H1 (cell line): ENCODE measurements at regions not wholly inside any gene's neighbourhood (a gene's known extent, or its start where the extent isn't known, plus 50 kb on each side); places are given as distances from the start of the nearest gene placed in this dataset.

Source experiments
- CTCF ChIA-PET: fragments of 300-600 bp; sonication (Branson Sonifier 250); formaldehyde crosslinking; loops from one replicate; lab custom pipeline; 2021; ENCODE audit not compliant: partially characterized antibody; lab: Charles Lee
- POLR2A ChIA-PET: fragments of 300-600 bp; sonication (Branson Sonifier 250); formaldehyde crosslinking; loops from one replicate; lab custom pipeline; 2021; ENCODE audit warnings: inconsistent platforms; ENCODE audit not compliant: partially characterized antibody; lab: Charles Lee
- DNase-seq, 2 experiments: peaks; one replicate each; pipeline versions ENCODE4 v3.0.0 to v3.0.0-alpha.2; 2010 to 2022; ENCODE audit warnings: low spot score in 2 of 2, low read depth in 1 of 2, mixed read lengths in 1 of 2
- FAIRE-seq: peaks from 2 replicates; lab custom pipeline; 2011; peaks lifted over from hg19 to GRCh38; lab: Jason Lieb, UNC
- H2AFZ ChIP-seq: 2 replicates; pipeline ENCODE4 v1.8.1; 2012; ENCODE audit warnings: low read length, inconsistent platforms
- H2AK5ac ChIP-seq: 2 replicates; pipeline ENCODE4 v1.6.1; 2013; ENCODE audit warnings: low read depth, low read length
- H2BK120ac ChIP-seq: replicated peaks from 2 replicates; pipeline ENCODE3; 2013; ENCODE audit warnings: low read depth, low read length, inconsistent platforms
- H2BK12ac ChIP-seq: 2 replicates; pipeline ENCODE4 v1.6.1; 2013; ENCODE audit warnings: low read depth, low read length
- H2BK15ac ChIP-seq: 2 replicates; pipeline ENCODE4 v1.6.1; 2013; ENCODE audit warnings: low read length
- H2BK20ac ChIP-seq: 2 replicates; pipeline ENCODE4 v1.6.1; 2013; ENCODE audit warnings: low read length
- H2BK5ac ChIP-seq: 2 replicates; pipeline ENCODE4 v1.6.1; 2013; ENCODE audit warnings: low read depth, low read length
- H3K14ac ChIP-seq: 2 replicates; pipeline ENCODE4 v1.6.1; 2013; ENCODE audit warnings: inconsistent platforms; ENCODE audit not compliant: insufficient read length
- H3K18ac ChIP-seq: 2 replicates; pipeline ENCODE4 v1.6.1; 2013; ENCODE audit warnings: low read length; ENCODE audit errors: extremely low read depth
- H3K23ac ChIP-seq: 2 replicates; pipeline ENCODE4 v1.6.1; 2013; ENCODE audit warnings: inconsistent platforms; ENCODE audit not compliant: insufficient read length
- H3K23me2 ChIP-seq: 2 replicates; pipeline ENCODE4 v1.6.1; 2013; ENCODE audit warnings: low read depth, low read length
- H3K27ac ChIP-seq: 2 replicates; pipeline ENCODE4 v1.6.1; 2011; ENCODE audit warnings: low read depth, low read length, inconsistent platforms
- H3K27me3 ChIP-seq, 4 experiments: replicated peaks in 1 of 4; 1 replicate in 1 of 4; 2 replicates in 3 of 4; pipeline versions ENCODE4 v1.6.1 to v1.8.1; 2011 to 2013; ENCODE audit warnings: low read length in 3 of 4, mild to moderate bottlenecking in 3 of 4, inconsistent platforms in 2 of 4, mixed read lengths in 2 of 4, moderate library complexity in 1 of 4; ENCODE audit not compliant: control insufficient read depth in 3 of 4, insufficient read depth in 3 of 4; ENCODE audit errors: extremely low read depth in 1 of 4
- H3K36me3 ChIP-seq, 4 experiments: 2 replicates each; pipeline versions ENCODE4 v1.6.1 to v1.8.1; 2011 to 2013; ENCODE audit warnings: mild to moderate bottlenecking in 4 of 4, low read length in 3 of 4, moderate library complexity in 2 of 4, control low read depth in 1 of 4, inconsistent platforms in 1 of 4; ENCODE audit not compliant: insufficient read depth in 4 of 4, control insufficient read depth in 2 of 4
- H3K4ac ChIP-seq: replicated peaks from 2 replicates; pipeline ENCODE3; 2013; ENCODE audit warnings: low read length, low read depth, mixed read lengths, inconsistent platforms; ENCODE audit not compliant: insufficient read length
- H3K4me1 ChIP-seq, 4 experiments: replicated peaks in 1 of 4; 1 replicate in 1 of 4; 2 replicates in 3 of 4; pipeline versions ENCODE4 v1.6.1 to v1.8.1; 2011 to 2013; ENCODE audit warnings: low read length in 3 of 4, inconsistent platforms in 2 of 4, mixed read lengths in 1 of 4; ENCODE audit not compliant: insufficient read depth in 4 of 4, control insufficient read depth in 3 of 4
- H3K4me2 ChIP-seq, 2 experiments: 2 replicates each; pipeline versions ENCODE4 v1.6.1 to v1.8.1; 2011 to 2013; ENCODE audit warnings: low read depth in 2 of 2, low read length in 2 of 2, control low read depth in 1 of 2, inconsistent platforms in 1 of 2, mild to moderate bottlenecking in 1 of 2; ENCODE audit not compliant: insufficient read depth in 1 of 2
- H3K4me3 ChIP-seq, 4 experiments: fragments of 200-600, 300-600 bp in 1 of 4; sonication (generic), shearing (Covaris generic), sonication (Bioruptor Twin) in 1 of 4; 2 replicates each; pipeline versions ENCODE4 v1.5.1 to v1.8.1; 2011 to 2016; ENCODE audit warnings: low read length in 4 of 4, low read depth in 3 of 4, control low read depth in 2 of 4, inconsistent platforms in 2 of 4, mild to moderate bottlenecking in 2 of 4, mixed read lengths in 1 of 4, moderate library complexity in 1 of 4; ENCODE audit not compliant: insufficient read depth in 2 of 4; ENCODE audit errors: extremely low read depth in 1 of 4
- H3K56ac ChIP-seq: replicated peaks from 2 replicates; pipeline ENCODE3; 2013; ENCODE audit warnings: low read depth, mild to moderate bottlenecking, mixed read lengths, low read length, inconsistent platforms; ENCODE audit not compliant: insufficient read length
- H3K79me1 ChIP-seq: 2 replicates; pipeline ENCODE4 v1.6.1; 2013; ENCODE audit warnings: low read depth, low read length, control low read depth
- H3K79me2 ChIP-seq, 2 experiments: 2 replicates each; pipeline versions ENCODE4 v1.6.1 to v1.8.1; 2012 to 2013; ENCODE audit warnings: low read length in 2 of 2, mild to moderate bottlenecking in 2 of 2, inconsistent platforms in 1 of 2; ENCODE audit not compliant: insufficient read depth in 2 of 2, control insufficient read depth in 1 of 2
- H3K9ac ChIP-seq, 4 experiments: replicated peaks in 1 of 4; 1 replicate in 1 of 4; 2 replicates in 3 of 4; pipeline versions ENCODE4 v1.6.1 to v1.8.1; 2011 to 2013; ENCODE audit warnings: low read depth in 3 of 4, low read length in 3 of 4, control low read depth in 2 of 4, mild to moderate bottlenecking in 2 of 4, moderate library complexity in 2 of 4, inconsistent platforms in 1 of 4; ENCODE audit errors: extremely low read depth in 1 of 4
- H3K9me3 ChIP-seq, 2 experiments: 2 replicates each; pipeline versions ENCODE4 v1.6.1 to v1.8.1; 2012 to 2013; ENCODE audit warnings: mild to moderate bottlenecking in 2 of 2, moderate library complexity in 2 of 2, control low read depth in 1 of 2, inconsistent platforms in 1 of 2, low read depth in 1 of 2, low read length in 1 of 2, mixed read lengths in 1 of 2; ENCODE audit not compliant: insufficient read depth in 2 of 2
- H4K20me1 ChIP-seq, 2 experiments: replicated peaks in 1 of 2; 2 replicates each; pipeline versions ENCODE3 to v1.8.1; 2011 to 2013; ENCODE audit warnings: inconsistent platforms in 2 of 2, low read length in 2 of 2, mild to moderate bottlenecking in 1 of 2; ENCODE audit not compliant: insufficient read depth in 2 of 2, control insufficient read depth in 1 of 2
- H4K5ac ChIP-seq: 2 replicates; pipeline ENCODE4 v1.6.1; 2013; ENCODE audit warnings: low read length, low read depth, mixed read lengths, inconsistent platforms; ENCODE audit not compliant: insufficient read length
- H4K8ac ChIP-seq: 2 replicates; pipeline ENCODE4 v1.8.0; 2013; ENCODE audit warnings: mild to moderate bottlenecking, moderate library complexity, low read length, inconsistent platforms; ENCODE audit not compliant: insufficient read depth; ENCODE audit errors: extremely low read depth
- H4K91ac ChIP-seq: replicated peaks from 2 replicates; pipeline ENCODE3; 2013; ENCODE audit warnings: low read length, mixed read lengths, inconsistent platforms; ENCODE audit not compliant: insufficient read length
- CHD2 ChIP-seq: IDR thresholded peaks from 2 replicates; pipeline ENCODE4 v1.6.1; 2012; ENCODE audit warnings: low read length, improper control_type of control experiment
- TEAD4 ChIP-seq: IDR thresholded peaks from 2 replicates; pipeline ENCODE4 v1.6.1; 2012; ENCODE audit warnings: low read depth, low read length, inconsistent platforms, mixed read lengths
- YY1 ChIP-seq: IDR thresholded peaks from 2 replicates; pipeline ENCODE4 v1.6.1; 2011; ENCODE audit warnings: low read depth, mild to moderate bottlenecking, low read length
- WGBS, 2 experiments: shearing (Covaris generic) in 1 of 2; methylation state at CpG; one replicate each; pipeline versions ENCODE4 v1.1.6 to v1.1.7; 2013 to 2015; ENCODE audit warnings: low lambda C conversion rate in 2 of 2, mixed read lengths in 2 of 2, inconsistent platforms in 1 of 2, low coverage in 1 of 2, missing lambda C conversion rate in 1 of 2; ENCODE audit not compliant: insufficient replicate concordance in 2 of 2, insufficient coverage in 1 of 2, insufficient read length in 1 of 2; ENCODE audit errors: extremely low coverage in 1 of 2, missing lambda C conversion rate in 1 of 2; 5-methylcytosine and 5-hydroxymethylcytosine counted together

GRCh38 chr12:81863406-81863805 is 104.3 kb upstream of the PPFIA2 start:
- no peak overlapping the region for H4K91ac ChIP-seq
- no peaks in the 10 kb centered on the region for H3K27me3 ChIP-seq
- H3K14ac ChIP-seq: no peak overlapping the region
- H2AFZ ChIP-seq: no peak overlapping the region
- peak overlapping the region in 1 of 2 experiments; percentile 11; a peak in 1 of 4 replicates for H3K4me2 ChIP-seq
- H2BK20ac ChIP-seq: no peak overlapping the region
- CTCF ChIA-PET: interaction anchor here (0.8 to 1.3 kb wide), 3 partner anchors 10 to 141 kb away, joined by 3 read pairs; no protein-coding TSS in a partner anchor
- H3K9ac ChIP-seq: no peak overlapping the region
- no peak overlapping the region for H3K56ac ChIP-seq
- no peak overlapping the region for H2BK15ac ChIP-seq
- WGBS, 2 experiments: 46% methylated on average over 1 of the region's 1 CpG; no CpG with 5 or more reads in 1 of the 2 experiments
- no peak overlapping the region for H3K4ac ChIP-seq
- H4K5ac ChIP-seq: no peak overlapping the region
- no peak overlapping the region for H3K4me3 ChIP-seq
- H2BK5ac ChIP-seq: no peak overlapping the region
- no peaks in the 10 kb centered on the region for H3K36me3 ChIP-seq
- no peak overlapping the region for H3K27ac ChIP-seq
- H4K8ac ChIP-seq: no peak overlapping the region
- POLR2A ChIA-PET: no interaction called here
- H2BK12ac ChIP-seq: no peak overlapping the region
- no peak overlapping the region for H2BK120ac ChIP-seq
- no peak overlapping the region for H3K23ac ChIP-seq
- H3K79me1 ChIP-seq: no peaks in the 10 kb centered on the region
- no peaks in the 10 kb centered on the region for H3K79me2 ChIP-seq
- no peak overlapping the region for H2AK5ac ChIP-seq
- no peak for TF ChIP-seq CHD2
- no peak for TF ChIP-seq YY1
- TF ChIP-seq TEAD4: 0 out of 2 replicates have a peak, but pooled peaks have one; percentile 41
- no peaks in the 10 kb centered on the region; a peak in 2 of 7 replicates for H3K4me1 ChIP-seq
- H3K23me2 ChIP-seq: no peaks in the 10 kb centered on the region
- FAIRE-seq: peak; percentile 13
- no peak overlapping the region for H3K18ac ChIP-seq
- H4K20me1 ChIP-seq: no peaks in the 10 kb centered on the region
- no peak for DNase-seq
- H3K9me3 ChIP-seq: no peaks in the 10 kb centered on the region
